ENCODE measurements at regions not wholly inside any gene's neighbourhood (a gene's known extent, or its start where the extent isn't known, plus 50 kb on each side); places are given as distances from the start of the nearest gene placed in this dataset.

DNA sequence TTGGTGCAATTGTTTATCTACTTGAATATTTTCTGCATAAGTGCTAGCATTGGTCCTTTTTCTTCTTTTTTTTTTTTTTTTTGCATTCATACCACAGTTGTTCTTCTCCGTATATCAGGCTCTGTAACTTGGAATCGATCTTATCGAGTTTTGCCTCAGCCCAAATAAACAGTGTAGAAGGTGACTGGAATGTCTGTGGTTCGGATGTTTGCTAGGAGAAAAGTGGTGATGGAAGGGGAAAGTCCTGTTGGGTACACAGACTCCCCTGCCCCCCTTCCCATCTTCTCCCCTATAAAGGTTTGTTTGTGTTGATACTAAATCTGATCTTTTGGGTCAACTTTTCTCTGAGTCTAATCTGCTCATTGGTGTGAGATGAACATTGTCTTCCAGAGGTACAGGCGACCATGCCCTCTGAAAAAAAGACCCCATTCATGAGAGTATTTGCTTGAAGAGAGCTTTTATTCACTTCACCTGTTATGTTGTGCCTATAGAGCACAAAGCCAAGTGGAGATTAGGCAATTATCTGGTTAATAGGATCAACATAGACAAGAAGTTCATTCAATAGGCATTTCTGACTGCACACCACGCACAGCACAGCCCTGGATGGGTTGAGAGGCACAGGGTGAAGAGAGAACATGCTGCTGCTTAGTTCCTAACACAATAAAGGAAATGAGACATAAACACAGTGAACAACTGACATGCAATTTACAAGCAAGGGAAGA lies 620.0 kb downstream of the PKHD1 start:
- no peak for ATAC-seq
- TF ChIP-seq ISL1 (CRISPR knock-in tag; IDR thresholded peaks at IDR 0.05) (no peak), OSR1 (CRISPR knock-in tag; IDR thresholded peaks at IDR 0.05) (no peak), ARNTL (CRISPR knock-in tag; IDR thresholded peaks at IDR 0.05; ENCODE audit: borderline replicate concordance, low read depth) (no peak), RARB (CRISPR knock-in tag; IDR thresholded peaks at IDR 0.05) (no peak)

DNA sequence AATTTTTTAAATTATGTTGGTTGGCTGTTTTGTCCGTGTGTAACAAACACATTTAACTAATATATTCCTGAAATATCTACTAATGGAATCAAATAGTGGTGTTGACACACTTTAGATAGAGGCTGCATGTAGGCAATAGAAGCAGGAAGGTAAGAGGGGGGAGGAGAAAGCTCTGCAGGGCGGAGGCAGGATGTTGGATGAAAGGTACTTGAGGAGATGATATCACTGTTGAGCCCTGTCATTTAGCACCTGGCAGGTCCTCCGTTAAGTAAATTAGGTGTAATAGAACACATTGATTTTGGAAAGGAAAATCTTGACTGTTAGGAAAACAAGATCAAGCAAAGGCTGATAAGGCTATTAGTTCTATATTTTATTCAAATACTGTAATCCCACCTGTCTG lies 618.7 kb downstream of the PKHD1 start:
- TF ChIP-seq ZFP30 (CRISPR knock-in tag; IDR thresholded peaks at IDR 0.05): no peak
- TF ChIP-seq, protein P1, sequence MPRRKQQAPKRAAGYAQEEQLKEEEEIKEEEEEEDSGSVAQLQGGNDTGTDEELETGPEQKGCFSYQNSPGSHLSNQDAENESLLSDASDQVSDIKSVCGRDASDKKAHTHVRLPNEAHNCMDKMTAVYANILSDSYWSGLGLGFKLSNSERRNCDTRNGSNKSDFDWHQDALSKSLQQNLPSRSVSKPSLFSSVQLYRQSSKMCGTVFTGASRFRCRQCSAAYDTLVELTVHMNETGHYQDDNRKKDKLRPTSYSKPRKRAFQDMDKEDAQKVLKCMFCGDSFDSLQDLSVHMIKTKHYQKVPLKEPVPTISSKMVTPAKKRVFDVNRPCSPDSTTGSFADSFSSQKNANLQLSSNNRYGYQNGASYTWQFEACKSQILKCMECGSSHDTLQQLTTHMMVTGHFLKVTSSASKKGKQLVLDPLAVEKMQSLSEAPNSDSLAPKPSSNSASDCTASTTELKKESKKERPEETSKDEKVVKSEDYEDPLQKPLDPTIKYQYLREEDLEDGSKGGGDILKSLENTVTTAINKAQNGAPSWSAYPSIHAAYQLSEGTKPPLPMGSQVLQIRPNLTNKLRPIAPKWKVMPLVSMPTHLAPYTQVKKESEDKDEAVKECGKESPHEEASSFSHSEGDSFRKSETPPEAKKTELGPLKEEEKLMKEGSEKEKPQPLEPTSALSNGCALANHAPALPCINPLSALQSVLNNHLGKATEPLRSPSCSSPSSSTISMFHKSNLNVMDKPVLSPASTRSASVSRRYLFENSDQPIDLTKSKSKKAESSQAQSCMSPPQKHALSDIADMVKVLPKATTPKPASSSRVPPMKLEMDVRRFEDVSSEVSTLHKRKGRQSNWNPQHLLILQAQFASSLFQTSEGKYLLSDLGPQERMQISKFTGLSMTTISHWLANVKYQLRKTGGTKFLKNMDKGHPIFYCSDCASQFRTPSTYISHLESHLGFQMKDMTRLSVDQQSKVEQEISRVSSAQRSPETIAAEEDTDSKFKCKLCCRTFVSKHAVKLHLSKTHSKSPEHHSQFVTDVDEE (CRISPR knock-in tag; IDR thresholded peaks at IDR 0.05): no peak
- TF ChIP-seq CSDC2 (CRISPR knock-in tag; IDR thresholded peaks at IDR 0.05): no peak
- TF ChIP-seq ESRRG (CRISPR knock-in tag; IDR thresholded peaks at IDR 0.05): no peak
- TF ChIP-seq ZNF8 (CRISPR knock-in tag; IDR thresholded peaks at IDR 0.05): no peak
- TF ChIP-seq, protein P2, sequence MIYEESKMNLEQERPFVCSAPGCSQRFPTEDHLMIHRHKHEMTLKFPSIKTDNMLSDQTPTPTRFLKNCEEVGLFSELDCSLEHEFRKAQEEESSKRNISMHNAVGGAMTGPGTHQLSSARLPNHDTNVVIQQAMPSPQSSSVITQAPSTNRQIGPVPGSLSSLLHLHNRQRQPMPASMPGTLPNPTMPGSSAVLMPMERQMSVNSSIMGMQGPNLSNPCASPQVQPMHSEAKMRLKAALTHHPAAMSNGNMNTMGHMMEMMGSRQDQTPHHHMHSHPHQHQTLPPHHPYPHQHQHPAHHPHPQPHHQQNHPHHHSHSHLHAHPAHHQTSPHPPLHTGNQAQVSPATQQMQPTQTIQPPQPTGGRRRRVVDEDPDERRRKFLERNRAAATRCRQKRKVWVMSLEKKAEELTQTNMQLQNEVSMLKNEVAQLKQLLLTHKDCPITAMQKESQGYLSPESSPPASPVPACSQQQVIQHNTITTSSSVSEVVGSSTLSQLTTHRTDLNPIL (CRISPR knock-in tag; IDR thresholded peaks at IDR 0.05; ENCODE audit: low read depth): no peak
- TF ChIP-seq ZFP3 (CRISPR knock-in tag; IDR thresholded peaks at IDR 0.05): no peak
- no peak for TF ChIP-seq ZC3H10 (CRISPR knock-in tag; IDR thresholded peaks at IDR 0.05)
- TF ChIP-seq PPARA (CRISPR knock-in tag; IDR thresholded peaks at IDR 0.05; ENCODE audit: borderline replicate concordance): no peak
- no peak for TF ChIP-seq TCF4 (CRISPR knock-in tag; IDR thresholded peaks at IDR 0.05; ENCODE audit: borderline replicate concordance)

DNA sequence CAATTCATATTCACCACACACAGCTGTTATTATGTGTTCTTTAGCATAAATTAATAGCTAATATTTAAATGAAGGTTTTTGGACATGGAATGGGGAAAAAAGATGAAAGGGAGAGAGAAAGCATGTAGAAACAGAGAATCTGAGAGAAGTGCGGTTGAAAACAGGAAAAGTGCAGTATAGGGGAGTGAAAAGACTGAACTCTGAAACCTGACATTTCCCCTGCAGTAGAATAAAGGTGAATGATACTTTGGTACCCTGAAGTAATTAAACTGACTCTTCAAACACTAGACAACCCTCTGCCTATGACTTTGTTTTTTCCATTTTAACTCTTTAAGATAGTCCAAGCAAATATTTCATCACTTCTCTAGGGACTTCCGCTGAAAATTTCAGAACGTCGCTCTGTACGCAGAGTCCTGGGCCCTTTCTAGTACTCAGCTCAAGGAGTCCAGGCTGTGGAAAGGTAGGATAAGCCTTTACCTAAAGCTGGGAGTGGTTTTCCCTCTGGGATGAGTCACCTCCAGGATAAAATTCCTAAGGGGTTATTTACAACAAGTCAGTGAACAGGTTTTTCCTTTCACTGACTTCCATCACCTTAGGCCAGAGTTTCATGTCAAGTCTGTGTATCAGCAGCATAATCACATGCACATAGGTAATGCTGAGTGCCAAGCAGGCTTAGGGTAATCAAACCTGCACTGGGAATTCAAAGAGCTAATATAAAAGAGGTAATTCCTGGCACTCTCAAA lies 614.5 kb downstream of the PKHD1 start:
- ATAC-seq: no peak
- no peak for TF ChIP-seq ZFP3 (CRISPR knock-in tag; IDR thresholded peaks at IDR 0.05)
- no peak for TF ChIP-seq GLIS3 (CRISPR knock-in tag; IDR thresholded peaks at IDR 0.05)
- TF ChIP-seq OSR1 (CRISPR knock-in tag; IDR thresholded peaks at IDR 0.05): no peak
- TF ChIP-seq, protein P3, sequence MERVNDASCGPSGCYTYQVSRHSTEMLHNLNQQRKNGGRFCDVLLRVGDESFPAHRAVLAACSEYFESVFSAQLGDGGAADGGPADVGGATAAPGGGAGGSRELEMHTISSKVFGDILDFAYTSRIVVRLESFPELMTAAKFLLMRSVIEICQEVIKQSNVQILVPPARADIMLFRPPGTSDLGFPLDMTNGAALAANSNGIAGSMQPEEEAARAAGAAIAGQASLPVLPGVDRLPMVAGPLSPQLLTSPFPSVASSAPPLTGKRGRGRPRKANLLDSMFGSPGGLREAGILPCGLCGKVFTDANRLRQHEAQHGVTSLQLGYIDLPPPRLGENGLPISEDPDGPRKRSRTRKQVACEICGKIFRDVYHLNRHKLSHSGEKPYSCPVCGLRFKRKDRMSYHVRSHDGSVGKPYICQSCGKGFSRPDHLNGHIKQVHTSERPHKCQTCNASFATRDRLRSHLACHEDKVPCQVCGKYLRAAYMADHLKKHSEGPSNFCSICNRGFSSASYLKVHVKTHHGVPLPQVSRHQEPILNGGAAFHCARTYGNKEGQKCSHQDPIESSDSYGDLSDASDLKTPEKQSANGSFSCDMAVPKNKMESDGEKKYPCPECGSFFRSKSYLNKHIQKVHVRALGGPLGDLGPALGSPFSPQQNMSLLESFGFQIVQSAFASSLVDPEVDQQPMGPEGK (CRISPR knock-in tag; IDR thresholded peaks at IDR 0.05; ENCODE audit: borderline replicate concordance): no peak
- no peak for TF ChIP-seq ZNF8 (CRISPR knock-in tag; IDR thresholded peaks at IDR 0.05)
- TF ChIP-seq TOX (CRISPR knock-in tag; IDR thresholded peaks at IDR 0.05; ENCODE audit: borderline replicate concordance): no peak

More for the DNA sequence above, 618.7 kb downstream of the PKHD1 start:
- no peak for ATAC-seq

DNA sequence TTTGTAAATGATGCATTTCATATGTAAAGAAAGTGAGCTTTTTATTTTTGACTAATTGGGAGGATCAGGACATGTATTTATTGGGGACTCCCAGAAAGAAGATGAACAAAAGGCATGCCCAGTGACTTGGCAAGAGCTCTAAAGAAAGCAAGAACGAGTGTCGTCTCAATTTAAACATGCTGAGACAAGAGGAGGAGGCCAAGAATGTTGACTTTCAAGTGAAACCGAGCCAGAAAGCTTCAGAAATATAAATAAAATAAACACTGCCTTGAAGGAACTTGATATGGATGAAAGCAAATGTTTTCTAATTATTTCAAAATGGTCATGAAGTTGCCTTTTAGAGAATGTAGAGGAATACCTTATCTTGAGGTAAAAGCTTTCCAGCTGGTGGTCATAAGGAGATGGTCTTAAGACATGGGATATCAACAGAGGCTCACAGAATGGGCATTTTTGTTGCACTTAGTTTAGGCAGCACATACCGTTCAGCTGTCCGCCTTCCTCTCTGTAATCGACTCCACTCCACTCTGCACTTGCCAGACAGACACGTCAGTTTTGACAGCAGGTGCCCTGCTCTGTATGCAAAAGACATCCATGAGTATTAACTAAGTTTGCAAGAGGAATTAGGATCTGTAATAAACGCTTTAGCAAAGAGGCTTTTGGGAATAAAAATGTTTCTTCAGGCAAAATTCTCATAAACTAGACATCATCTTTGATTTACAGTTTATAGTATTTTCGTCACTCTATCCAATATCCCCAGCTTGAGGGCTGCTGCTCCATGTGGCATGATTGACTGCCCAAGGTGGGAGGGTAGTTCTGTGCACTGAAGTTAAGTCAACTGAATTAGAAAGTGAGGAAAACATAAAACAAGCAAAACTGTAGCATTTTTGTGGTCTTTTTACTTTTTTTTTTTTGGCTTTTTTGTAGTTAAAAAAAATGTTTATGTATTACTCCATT lies 613.1 kb downstream of the PKHD1 start:
- no peak for ATAC-seq
- no peak for TF ChIP-seq ZFP3 (CRISPR knock-in tag; IDR thresholded peaks at IDR 0.05)
- no peak for TF ChIP-seq ZFP30 (CRISPR knock-in tag; IDR thresholded peaks at IDR 0.05)
- TF ChIP-seq OSR1 (CRISPR knock-in tag; IDR thresholded peaks at IDR 0.05): no peak
- no peak for TF ChIP-seq GLIS3 (CRISPR knock-in tag; IDR thresholded peaks at IDR 0.05)
- TF ChIP-seq, protein P4, sequence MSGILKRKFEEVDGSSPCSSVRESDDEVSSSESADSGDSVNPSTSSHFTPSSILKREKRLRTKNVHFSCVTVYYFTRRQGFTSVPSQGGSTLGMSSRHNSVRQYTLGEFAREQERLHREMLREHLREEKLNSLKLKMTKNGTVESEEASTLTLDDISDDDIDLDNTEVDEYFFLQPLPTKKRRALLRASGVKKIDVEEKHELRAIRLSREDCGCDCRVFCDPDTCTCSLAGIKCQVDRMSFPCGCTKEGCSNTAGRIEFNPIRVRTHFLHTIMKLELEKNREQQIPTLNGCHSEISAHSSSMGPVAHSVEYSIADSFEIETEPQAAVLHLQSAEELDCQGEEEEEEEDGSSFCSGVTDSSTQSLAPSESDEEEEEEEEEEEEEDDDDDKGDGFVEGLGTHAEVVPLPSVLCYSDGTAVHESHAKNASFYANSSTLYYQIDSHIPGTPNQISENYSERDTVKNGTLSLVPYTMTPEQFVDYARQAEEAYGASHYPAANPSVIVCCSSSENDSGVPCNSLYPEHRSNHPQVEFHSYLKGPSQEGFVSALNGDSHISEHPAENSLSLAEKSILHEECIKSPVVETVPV (CRISPR knock-in tag; IDR thresholded peaks at IDR 0.05): no peak
- TF ChIP-seq, protein P2 (CRISPR knock-in tag; IDR thresholded peaks at IDR 0.05; ENCODE audit: low read depth): no peak

Data from SK-N-SH treated with all-trans-retinoic acid at 6 μM for 48 hours (cell line).